H1 (cell line): ENCODE measurements at regions not wholly inside any gene's neighbourhood (a gene's known extent, or its start where the extent isn't known, plus 50 kb on each side); places are given as distances from the start of the nearest gene placed in this dataset.

ENCODE experiments used
- RBBP5 ChIP-seq: IDR thresholded peaks from 2 replicates; pipeline ENCODE4 v1.7.1; 2012; ENCODE audit warnings: low read depth, mild to moderate bottlenecking, inconsistent platforms, low read length, moderate library complexity, borderline replicate concordance
- SIN3A ChIP-seq, 2 experiments: IDR thresholded peaks in 1 of 2; conservative IDR thresholded peaks in 1 of 2; 2 replicates each; pipeline ENCODE4 v1.6.1; 2011 to 2012; ENCODE audit warnings: low read length in 2 of 2, improper control_type of control experiment in 1 of 2, low read depth in 1 of 2, mild to moderate bottlenecking in 1 of 2
- SP4 ChIP-seq: IDR thresholded peaks from 2 replicates; pipeline ENCODE4 v1.6.1; 2012; ENCODE audit warnings: low read length, inconsistent platforms
- TAF7 ChIP-seq: optimal IDR thresholded peaks from 2 replicates; pipeline ENCODE3; 2011; ENCODE audit warnings: low read depth, mild to moderate bottlenecking, inconsistent platforms, low read length, moderate library complexity, borderline replicate concordance

- no peak for TF ChIP-seq SIN3A (conservative IDR thresholded peaks at IDR 0.05 in 1 of 2, IDR thresholded peaks at IDR 0.05 in 1 of 2; ENCODE audit: low read depth in 1 of 2, low read length in 2 of 2)
- TF ChIP-seq RBBP5 = no peak
- TF ChIP-seq TAF7 = no peak
- TF ChIP-seq SP4 = no peak
Observed at GRCh38 chr6:167435209-167435728, 110.4 kb downstream of the TTLL2 start (continued).
